ENCODE measurements at regions not wholly inside any gene's neighbourhood (a gene's known extent, or its start where the extent isn't known, plus 50 kb on each side); places are given as distances from the start of the nearest gene placed in this dataset.

GRCh38 chr15:99507504-99508310 is 58.1 kb upstream of the MEF2A start (continued):
- no peak for TF ChIP-seq ZNF600 (tag by site-specific recombination; IDR thresholded peaks at IDR 0.05)
- TF ChIP-seq ZNF658 (tag by site-specific recombination; IDR thresholded peaks at IDR 0.05): no peak
- no peak for TF ChIP-seq TSHZ1 (tag by site-specific recombination; IDR thresholded peaks at IDR 0.05; ENCODE audit: borderline replicate concordance)
- 0 out of 2 replicates have a peak, but pooled peaks have one; percentile 22 for TF ChIP-seq ZNF660 (tag by site-specific recombination; IDR thresholded peaks at IDR 0.05)
- TF ChIP-seq EGR2 (tag by site-specific recombination; IDR thresholded peaks at IDR 0.05; ENCODE audit: low read depth): no peak
- TF ChIP-seq ZFHX2 (tag by site-specific recombination; conservative IDR thresholded peaks at IDR 0.05): no peak
- TF ChIP-seq ZNF76 (tag by site-specific recombination; IDR thresholded peaks at IDR 0.05; ENCODE audit: borderline replicate concordance, low read depth): no peak
- no peak for TF ChIP-seq ZNF423 (tag by site-specific recombination; IDR thresholded peaks at IDR 0.05)
- no peak for TF ChIP-seq ZNF654 (tag by site-specific recombination; IDR thresholded peaks at IDR 0.05; ENCODE audit: low read depth)
- no peak for TF ChIP-seq ZBTB49 (tag by site-specific recombination; IDR thresholded peaks at IDR 0.05; ENCODE audit: low read depth)
- no peak for TF ChIP-seq HOXD13 (CRISPR knock-in tag; IDR thresholded peaks at IDR 0.05; ENCODE audit: borderline replicate concordance)
- TF ChIP-seq ZNF513 (tag by site-specific recombination; IDR thresholded peaks at IDR 0.05): no peak
- TF ChIP-seq ZEB2 (tag by site-specific recombination; IDR thresholded peaks at IDR 0.05): no peak
- TF ChIP-seq PRDM2 (tag by site-specific recombination; IDR thresholded peaks at IDR 0.05; ENCODE audit: borderline replicate concordance): no peak
- TF ChIP-seq ZBTB20 (tag by site-specific recombination; IDR thresholded peaks at IDR 0.05): no peak
- TF ChIP-seq ZNF785 (tag by site-specific recombination; IDR thresholded peaks at IDR 0.05): no peak
- no peak for TF ChIP-seq ZNF626 (tag by site-specific recombination; IDR thresholded peaks at IDR 0.05)
- no peak for TF ChIP-seq ZNF239 (tag by site-specific recombination; IDR thresholded peaks at IDR 0.05)
- no peak for TF ChIP-seq ZNF19 (tag by site-specific recombination; IDR thresholded peaks at IDR 0.05; ENCODE audit: low read depth)
- TF ChIP-seq KLF1 (tag by site-specific recombination; IDR thresholded peaks at IDR 0.05): no peak
- TF ChIP-seq ZNF580 (tag by site-specific recombination; IDR thresholded peaks at IDR 0.05): 0 out of 2 replicates have a peak, but pooled peaks have one; percentile 28
- TF ChIP-seq ZNF571 (tag by site-specific recombination; IDR thresholded peaks at IDR 0.05): no peak
- no peak for TF ChIP-seq ZNF324 (tag by site-specific recombination; IDR thresholded peaks at IDR 0.05)
- no peak for TF ChIP-seq SALL2 (tag by site-specific recombination; IDR thresholded peaks at IDR 0.05; ENCODE audit: borderline replicate concordance)
- no peak for TF ChIP-seq ZNF426 (tag by site-specific recombination; IDR thresholded peaks at IDR 0.05)
- TF ChIP-seq ZBTB1 (tag by site-specific recombination; IDR thresholded peaks at IDR 0.05): no peak
- TF ChIP-seq ZNF140 (tag by site-specific recombination; IDR thresholded peaks at IDR 0.05): no peak

All from HEK293 (cell line).